ENCODE measurements at regions not wholly inside any gene's neighbourhood (a gene's known extent, or its start where the extent isn't known, plus 50 kb on each side); places are given as distances from the start of the nearest gene placed in this dataset.
A peak's percentile ranks its signal among the peaks of the same experiment; 100 is the strongest.

GRCh38 chr2:217107480-217107879 lies 247.6 kb upstream of the TNP1 start:
- no peak for TF ChIP-seq CTCF (IDR thresholded peaks at IDR 0.05; ENCODE audit: insufficient read depth, low read length)
- DNase-seq (ENCODE audit: low read depth) = no peak
- H3K4me3 ChIP-seq (ENCODE audit: low read depth, low read length) = no peak overlapping the region

GRCh38 chr2:217106650-217107014 lies 246.8 kb upstream of the TNP1 start:
- TF ChIP-seq CTCF (IDR thresholded peaks at IDR 0.05; ENCODE audit: insufficient read depth, low read length) = peak; percentile 67
- H3K4me3 ChIP-seq (ENCODE audit: low read depth, low read length) = no peak overlapping the region
- peak; percentile 51 for DNase-seq (ENCODE audit: low read depth)

- no peak for TF ChIP-seq CTCF (IDR thresholded peaks at IDR 0.05; ENCODE audit: insufficient read depth, low read length)
- no peak overlapping the region for H3K4me3 ChIP-seq (ENCODE audit: low read depth, low read length)
- peak; percentile 93 for DNase-seq (ENCODE audit: low read depth)
These were observed 246.1 kb upstream of the TNP1 start for GRCh38 chr2:217105733-217106649.

DNA sequence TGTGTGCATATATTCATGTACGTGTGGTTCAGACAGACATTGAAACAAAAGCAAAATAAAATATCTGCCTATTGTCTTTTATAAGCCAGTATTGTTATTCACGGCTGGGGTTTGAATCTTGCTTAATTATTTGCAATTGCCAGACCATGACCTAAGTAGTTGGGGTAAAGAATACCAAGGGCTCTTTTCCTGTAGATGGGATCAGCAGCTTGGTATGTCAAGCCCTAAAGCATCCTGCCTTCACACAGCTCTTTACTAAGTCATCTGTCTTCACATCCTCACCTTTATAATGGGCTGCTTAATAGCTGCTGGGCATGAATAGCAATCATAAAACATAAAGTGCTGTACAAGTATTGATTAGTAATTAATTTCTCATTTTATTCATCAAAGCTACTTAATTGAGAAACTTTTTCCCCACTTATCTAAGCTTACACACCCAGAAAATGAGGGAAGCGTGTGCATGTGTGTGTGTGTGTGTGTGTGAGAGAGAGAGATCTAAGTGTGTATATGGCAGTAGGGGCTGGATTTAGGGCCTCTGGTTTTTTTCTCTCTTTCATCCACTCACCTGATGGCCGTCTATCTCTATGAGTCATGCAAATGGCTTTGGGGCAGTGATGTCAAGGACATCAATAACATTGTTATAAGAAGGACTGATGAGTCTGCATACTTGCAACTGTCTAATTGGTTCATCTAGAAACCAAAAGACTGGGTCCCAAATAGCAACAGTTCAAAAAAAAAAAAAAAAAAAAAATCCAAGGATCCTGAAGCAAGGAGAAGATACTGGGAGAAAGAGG lies 244.1 kb upstream of the TNP1 start:
- DNase-seq (ENCODE audit: low read depth) = peak; percentile 43
- TF ChIP-seq CTCF (IDR thresholded peaks at IDR 0.05; ENCODE audit: insufficient read depth, low read length) = no peak
- no peak overlapping the region for H3K4me3 ChIP-seq (ENCODE audit: low read depth, low read length)

DNA sequence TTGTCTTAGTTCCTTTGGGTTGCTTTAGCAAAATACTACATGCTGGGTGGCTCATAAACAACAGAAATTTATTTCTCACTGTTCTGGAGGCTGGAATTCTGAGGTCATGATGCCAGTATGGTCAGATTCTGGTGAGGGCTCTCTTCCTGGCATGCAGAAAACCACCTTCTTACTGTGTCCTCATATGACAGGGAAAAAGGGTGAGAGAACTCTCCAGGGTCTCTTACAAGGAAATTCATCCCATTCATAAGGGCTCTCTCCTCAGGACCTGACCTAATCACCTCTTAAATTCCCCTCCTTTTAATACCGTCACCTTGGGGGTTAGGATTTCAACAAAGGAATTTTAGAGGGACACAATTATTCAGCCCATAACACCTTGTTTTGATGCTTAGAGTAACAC lies 243.1 kb upstream of the TNP1 start:
- no peak overlapping the region for H3K4me3 ChIP-seq (ENCODE audit: low read depth, low read length)
- no peak for TF ChIP-seq CTCF (IDR thresholded peaks at IDR 0.05; ENCODE audit: insufficient read depth, low read length)
- no peak for DNase-seq (ENCODE audit: low read depth)

GRCh38 chr2:217101972-217102371 lies 242.1 kb upstream of the TNP1 start:
- no peak overlapping the region for H3K4me3 ChIP-seq (ENCODE audit: low read depth, low read length)
- TF ChIP-seq CTCF (IDR thresholded peaks at IDR 0.05; ENCODE audit: insufficient read depth, low read length) = no peak
- no peak for DNase-seq (ENCODE audit: low read depth)

Measured in fibroblast of the aortic adventitia (primary cell).